ENCODE measurements at regions not wholly inside any gene's neighbourhood (a gene's known extent, or its start where the extent isn't known, plus 50 kb on each side); places are given as distances from the start of the nearest gene placed in this dataset.

GRCh38 chr3:59308684-59309083 is 258.9 kb upstream of the CFAP20DC start:
- TF ChIP-seq, protein P1, sequence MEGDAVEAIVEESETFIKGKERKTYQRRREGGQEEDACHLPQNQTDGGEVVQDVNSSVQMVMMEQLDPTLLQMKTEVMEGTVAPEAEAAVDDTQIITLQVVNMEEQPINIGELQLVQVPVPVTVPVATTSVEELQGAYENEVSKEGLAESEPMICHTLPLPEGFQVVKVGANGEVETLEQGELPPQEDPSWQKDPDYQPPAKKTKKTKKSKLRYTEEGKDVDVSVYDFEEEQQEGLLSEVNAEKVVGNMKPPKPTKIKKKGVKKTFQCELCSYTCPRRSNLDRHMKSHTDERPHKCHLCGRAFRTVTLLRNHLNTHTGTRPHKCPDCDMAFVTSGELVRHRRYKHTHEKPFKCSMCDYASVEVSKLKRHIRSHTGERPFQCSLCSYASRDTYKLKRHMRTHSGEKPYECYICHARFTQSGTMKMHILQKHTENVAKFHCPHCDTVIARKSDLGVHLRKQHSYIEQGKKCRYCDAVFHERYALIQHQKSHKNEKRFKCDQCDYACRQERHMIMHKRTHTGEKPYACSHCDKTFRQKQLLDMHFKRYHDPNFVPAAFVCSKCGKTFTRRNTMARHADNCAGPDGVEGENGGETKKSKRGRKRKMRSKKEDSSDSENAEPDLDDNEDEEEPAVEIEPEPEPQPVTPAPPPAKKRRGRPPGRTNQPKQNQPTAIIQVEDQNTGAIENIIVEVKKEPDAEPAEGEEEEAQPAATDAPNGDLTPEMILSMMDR (IDR thresholded peaks at IDR 0.05; ENCODE audit: insufficient read depth, low read length), result no peak
- TF ChIP-seq REST (IDR thresholded peaks at IDR 0.05; ENCODE audit: insufficient replicate concordance, low read depth) (no peak), POLR2AphosphoS5 (IDR thresholded peaks at IDR 0.05; ENCODE audit: low read depth) (no peak)

All from HL-60 (cell line).